ENCODE measurements at regions not wholly inside any gene's neighbourhood (a gene's known extent, or its start where the extent isn't known, plus 50 kb on each side); places are given as distances from the start of the nearest gene placed in this dataset.
"Not testable (repeated sequence)": the region's sequence is repeated elsewhere in the genome, so short reads cannot be mapped to it uniquely, and the experiment has no call there.

DNA sequence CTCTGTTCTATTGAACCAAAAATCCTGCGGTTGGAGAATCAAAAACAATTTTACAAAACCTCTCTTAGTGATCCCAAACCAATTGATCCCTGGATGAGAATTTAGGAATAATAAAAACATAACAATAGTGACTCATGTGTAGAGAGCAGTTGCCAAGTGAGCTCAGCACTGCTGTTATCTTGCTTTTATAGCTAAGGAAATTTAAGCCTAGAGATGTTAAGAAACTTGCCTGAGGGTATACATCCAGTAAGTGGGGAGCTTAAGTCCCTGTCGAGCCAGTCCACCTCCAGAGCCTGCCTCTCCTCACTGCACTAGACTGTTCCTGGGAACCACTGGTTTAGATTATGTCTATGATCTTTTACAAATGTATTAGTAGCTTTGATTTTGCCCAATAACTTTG lies 358.4 kb upstream of the LMCD1 start:
- no peak for DNase-seq (ENCODE audit: low read depth)

DNA sequence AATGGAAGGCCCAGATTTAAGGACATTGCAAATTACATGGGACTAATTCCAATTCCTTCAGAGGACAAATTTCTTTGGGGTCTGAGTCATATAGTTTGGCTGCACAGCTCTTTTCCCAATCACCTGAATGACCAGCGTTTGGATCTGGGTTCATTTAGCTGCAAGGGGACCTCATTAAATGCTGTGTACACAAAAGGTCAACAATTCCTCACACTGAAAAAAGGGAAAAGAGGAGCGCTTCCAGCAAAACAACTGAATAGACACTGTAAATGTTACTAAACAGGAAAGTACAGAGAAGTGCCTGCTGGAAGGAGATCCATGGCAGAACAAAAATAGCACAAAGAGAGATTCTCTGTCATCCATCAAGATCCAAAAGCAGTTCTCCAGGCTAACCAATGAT lies 356.0 kb upstream of the LMCD1 start:
- DNase-seq (ENCODE audit: low read depth), result no peak

DNA sequence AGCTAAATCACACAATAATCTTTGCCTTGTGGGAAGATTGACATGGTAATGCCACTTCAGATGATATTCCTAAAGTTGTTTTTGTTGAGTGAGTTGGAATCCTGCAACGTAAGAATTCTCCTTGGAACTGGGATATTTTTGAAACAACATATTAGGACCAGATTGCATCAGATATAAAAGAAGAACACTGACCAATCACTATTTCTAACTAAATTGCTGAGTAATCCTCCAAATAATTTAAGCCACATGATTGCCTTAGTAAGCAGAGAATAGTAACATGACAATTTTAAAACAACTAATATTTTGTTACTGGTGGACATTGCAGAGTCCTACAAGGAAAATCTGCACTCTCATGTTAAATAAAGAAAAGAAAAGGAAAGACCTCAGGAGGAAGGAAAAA lies 353.9 kb upstream of the LMCD1 start:
- no peak for DNase-seq (ENCODE audit: low read depth)

DNA sequence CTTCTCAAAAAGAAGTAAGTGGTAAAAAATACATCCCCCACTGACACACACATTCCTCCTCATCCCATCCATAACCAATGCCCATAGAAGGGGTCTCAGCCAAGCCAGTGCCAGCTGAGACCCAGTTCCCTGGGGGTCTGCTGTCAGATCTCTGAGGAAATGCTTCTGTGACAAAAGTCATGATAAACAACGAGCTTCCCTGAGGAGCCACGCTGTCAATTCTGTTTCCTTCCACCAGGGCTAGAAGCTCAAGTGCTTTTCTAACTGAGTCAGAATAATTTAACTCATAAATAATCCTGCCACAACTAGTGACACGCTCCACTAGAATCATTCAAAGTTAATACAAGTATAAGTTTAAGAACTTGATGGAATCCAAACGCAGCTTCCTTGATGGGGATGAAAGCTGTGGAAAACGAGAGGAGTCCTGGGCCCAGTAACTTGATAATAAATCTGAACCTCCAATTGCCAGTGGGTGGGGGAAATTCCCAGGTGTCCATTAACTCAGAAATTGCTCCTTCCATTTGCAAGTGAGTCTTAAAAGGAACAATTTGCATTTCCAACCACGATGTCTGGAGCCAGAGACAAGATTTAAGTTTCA lies 348.7 kb upstream of the LMCD1 start:
- DNase-seq (ENCODE audit: low read depth), result no peak

DNA sequence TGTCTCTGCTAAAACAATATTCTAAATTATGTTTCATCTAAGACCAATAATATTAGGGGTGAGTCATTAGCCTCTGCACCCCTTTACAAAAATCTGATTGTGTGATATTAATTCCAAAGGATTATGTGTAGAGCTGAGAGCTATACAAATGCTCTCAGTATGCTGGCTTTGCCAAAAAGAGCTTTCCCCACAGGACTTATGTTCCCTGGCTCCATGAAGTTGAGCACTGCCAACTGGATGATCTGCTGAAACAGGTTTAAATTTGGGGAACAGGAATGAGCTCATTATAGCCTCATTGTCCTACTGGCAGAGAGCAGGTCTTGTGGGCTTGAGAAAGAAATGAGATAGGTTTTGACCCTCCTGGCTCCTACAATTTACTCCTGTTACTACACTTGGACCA lies 347.8 kb upstream of the LMCD1 start:
- no peak for DNase-seq (ENCODE audit: low read depth)

DNA sequence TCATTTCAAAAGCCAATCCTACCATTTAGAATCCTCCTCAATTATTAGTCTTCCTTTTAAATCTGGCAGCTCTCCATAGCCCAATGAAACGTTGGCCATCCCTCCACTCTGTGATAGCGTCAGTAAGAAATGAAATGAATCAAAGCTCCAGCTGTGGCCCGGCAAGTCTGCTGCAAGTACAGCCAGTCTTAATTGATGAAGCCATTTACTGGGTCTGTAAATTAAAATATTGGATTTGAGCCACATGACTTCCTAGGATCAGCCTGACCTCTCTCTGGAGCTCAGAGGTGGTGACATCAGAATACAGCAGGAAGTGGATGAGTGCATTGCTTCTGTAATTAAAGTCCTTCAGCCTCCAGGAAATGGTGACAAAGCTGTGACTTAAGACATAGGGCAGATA lies 347.0 kb upstream of the LMCD1 start:
- no peak for DNase-seq (ENCODE audit: low read depth)

DNA sequence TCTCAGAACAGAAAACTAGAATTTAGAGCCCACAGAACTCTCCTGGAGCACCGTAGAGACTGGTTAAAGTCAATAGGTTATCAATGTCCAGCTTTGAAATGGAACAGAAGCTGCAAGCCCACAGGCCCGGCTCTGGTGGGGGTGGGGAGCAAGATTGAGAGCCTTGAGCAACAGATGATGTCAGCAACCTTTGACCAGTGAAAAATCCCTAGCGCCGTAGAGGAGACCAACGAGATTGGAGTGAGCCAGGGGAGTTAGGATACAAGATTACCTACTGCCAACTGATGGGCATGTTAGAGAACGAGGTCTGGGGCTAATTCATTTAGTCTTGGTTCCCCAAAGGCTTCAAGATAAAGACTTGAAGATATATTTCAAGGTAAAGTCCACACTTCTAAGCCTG lies 345.5 kb upstream of the LMCD1 start:
- DNase-seq (ENCODE audit: low read depth), result no peak

DNA sequence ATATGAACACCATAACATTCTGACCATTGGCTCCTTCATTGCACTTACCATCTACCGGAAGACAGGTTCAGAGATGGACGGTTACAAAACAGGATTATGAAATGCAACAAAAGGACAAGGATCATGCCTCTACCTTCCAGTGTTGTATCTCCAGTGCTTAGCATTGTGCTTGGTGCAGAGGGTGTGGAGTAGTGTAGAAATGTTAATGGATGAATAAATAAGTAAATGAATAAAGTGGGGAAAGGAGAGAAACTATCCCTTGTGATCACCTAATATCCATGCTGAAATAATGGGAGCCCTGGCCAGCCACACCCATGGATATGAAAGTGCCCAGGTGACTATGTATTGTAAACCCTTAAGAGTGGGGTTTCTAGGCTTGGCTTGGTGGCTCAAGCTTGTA lies 344.8 kb upstream of the LMCD1 start:
- no peak for DNase-seq (ENCODE audit: low read depth)

DNA sequence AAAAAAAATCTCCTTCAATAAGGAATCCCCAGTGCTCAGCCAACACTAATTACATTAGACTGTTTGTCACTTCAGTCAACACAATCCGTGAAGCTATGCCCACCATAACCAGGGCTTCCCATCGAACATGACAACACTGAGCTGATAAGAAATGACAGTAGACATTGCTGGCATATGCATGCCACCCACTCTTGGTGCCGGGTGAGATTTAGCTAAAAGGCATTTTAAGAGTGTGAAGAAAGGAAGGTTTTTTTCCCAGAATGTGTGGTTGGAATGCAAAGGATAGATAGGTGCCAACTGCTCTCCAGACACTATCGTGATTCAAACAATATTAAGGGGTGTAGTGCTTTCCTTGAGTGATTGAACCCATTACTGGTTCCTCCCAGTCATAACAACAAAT lies 344.0 kb upstream of the LMCD1 start:
- DNase-seq (ENCODE audit: low read depth), result no peak

DNA sequence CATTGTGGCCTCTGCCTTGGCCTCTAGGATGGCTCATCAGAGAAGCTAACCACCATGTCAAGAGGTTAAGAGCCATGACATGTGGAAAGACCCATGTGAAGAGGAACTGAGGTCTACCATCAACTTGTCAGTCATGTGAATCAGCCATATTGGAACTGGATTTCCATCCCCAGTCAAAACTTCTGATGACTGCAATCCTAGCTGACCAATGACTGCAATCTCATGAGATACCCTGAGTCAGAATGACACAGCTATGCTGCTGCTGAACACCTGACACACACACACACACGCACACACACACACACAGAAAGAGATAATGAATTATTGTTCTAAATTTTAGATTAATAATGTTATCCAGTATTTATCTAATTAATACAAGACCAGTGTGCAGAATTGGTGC lies 337.5 kb upstream of the LMCD1 start:
- no peak for DNase-seq (ENCODE audit: low read depth)

DNA sequence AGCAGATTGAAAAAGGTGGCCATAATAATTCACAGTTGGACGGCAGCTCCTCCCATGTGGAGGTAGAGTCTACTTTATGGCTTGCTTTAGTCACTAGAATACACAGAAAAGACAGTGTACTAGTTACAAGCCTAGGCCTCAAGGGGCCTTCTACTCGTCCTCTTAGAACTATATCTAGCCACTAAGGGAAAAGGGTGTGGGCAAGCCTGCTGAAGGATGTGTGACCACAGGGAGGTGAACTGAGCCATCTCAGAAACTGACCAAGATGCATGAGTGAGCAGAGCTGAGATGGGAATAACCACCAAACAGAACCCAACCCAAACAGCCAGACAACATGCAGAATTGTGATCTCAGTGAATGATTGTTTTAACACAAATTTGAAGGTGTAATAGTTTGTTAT lies 335.6 kb upstream of the LMCD1 start:
- no peak for DNase-seq (ENCODE audit: low read depth)

DNA sequence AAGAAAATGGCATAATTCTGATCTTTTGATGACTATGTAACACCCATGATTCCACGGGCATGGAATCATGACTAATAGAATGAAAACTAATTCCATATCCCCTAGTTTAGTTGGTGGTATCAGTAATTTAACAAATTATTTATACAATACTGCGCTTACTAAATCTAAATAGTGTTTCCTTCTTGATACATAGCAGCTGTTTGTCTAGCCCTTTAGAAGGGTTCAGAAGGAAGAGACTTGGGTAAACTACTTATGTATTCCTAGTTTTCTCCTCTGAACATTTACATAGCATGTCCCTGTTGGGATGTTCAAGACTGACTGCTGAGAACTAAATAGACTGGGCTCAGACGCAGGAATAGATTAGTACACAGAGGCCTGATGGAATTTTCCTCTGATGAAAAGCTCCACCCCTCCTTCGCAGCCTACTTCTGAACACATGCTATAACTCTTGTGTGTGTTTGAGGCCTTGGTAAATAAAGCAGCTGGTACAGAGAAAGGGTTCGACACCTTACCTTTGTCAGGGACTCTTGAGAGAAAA lies 330.6 kb upstream of the LMCD1 start:
- no peak for DNase-seq (ENCODE audit: low read depth)

DNA sequence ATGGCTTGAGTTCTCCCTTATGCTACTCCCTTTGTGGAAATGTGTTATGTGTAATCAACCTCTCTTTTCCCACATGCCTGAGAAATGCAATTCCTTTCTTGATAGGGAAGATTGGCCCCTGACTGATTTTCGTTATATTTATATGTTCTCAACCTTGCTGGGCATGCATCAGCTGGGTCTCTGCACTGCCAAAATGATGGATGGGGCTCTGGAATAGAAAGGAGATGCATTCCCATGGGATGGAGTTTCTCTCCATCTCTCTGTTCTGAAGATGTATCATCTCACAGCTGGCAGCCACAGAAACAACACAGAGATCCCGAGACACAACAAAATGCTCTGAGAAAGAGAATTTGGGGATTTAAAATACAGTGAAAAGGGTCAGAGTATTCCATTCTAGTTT lies 327.7 kb upstream of the LMCD1 start:
- no peak for DNase-seq (ENCODE audit: low read depth)

DNA sequence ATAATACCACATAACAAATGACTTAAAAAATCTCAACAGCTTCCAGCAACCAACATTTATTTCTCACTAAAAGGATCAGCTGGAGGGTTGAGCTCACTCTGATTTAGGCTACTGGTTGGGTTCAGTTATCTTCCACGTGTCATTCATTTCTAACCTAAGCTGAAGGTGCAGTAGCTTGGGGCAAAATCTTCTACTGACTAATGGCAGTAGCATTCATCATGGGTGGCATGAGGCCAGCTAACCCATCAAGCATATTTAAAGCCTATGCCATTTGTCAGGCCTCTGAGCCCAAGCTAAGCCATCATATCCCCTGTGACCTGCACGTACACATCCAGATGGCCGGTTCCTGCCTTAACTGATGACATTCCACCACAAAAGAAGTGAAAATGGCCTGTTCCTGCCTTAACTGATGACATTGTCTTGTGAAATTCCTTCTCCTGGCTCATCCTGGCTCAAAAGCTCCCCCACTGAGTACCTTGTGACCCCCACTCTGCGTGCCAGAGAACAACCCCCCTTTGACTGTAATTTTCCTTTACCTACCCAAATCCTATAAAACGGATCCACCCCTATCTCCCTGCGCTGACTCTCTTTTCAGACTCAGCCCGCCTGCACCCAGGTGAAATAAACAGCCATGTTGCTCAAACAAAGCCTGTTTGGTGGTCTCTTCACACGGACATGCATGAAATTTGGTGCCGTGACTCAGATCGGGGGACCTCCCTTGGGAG lies 324.7 kb upstream of the LMCD1 start:
- DNase-seq (ENCODE audit: low read depth), result not testable (repeated sequence)

DNA sequence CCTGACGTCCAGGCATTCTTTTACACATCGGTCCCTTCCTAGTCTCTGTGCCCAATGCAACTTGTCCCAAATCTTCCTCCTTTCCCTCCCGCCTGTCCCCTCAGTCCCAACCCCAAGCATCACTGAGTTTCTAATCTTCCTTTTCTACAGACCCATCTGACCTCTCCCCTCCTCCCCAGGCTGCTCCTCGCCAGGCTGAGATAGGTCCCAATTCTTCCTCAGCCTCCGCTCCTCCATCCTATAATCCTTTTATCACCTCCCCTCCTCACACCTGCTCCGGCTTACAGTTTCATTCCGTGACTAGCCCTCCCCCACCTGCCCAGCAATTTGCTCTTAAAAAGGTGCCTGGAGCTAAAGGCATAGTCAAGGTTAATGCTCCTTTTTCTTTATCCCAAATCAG lies 323.1 kb upstream of the LMCD1 start:
- not testable (repeated sequence) for DNase-seq (ENCODE audit: low read depth)

DNA sequence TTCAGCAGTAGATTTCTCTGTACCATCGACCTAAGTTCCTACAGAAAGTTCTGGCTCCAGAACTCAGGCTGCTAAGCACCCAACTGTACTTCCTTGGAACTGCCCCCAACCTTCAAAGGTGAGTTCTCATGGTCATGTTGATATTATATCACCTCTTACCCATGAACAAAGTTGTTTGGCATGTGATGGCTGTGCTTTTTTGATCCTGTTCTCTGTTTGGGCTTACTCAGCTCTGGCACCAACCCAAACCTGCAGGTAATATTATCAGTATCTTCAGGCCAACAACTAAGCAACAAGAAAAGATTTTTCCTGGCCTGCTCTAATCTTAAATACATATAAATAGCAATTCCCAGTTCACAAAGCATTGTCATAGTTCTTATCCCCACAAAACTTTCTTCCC lies 318.7 kb upstream of the LMCD1 start:
- no peak for DNase-seq (ENCODE audit: low read depth)

DNA sequence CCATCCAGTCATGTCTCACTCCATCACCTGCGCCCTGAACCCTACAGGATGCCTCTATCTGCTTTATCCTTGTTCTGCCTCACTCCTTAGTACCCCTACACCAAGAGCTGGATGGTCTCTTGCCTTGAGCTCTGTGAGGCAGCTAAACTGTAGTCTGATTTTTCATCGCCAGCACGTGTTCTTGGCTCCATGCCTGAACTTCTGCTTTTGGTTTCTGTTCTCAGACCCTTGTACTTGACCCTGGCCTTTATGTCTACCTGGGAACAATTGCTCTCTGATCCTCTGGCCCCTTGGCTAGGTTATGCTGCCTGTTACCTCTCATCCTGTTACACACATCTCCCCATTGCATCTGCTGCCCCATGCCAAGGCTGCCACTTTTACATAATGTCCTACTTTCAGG lies 318.0 kb upstream of the LMCD1 start:
- DNase-seq (ENCODE audit: low read depth), result no peak

DNA sequence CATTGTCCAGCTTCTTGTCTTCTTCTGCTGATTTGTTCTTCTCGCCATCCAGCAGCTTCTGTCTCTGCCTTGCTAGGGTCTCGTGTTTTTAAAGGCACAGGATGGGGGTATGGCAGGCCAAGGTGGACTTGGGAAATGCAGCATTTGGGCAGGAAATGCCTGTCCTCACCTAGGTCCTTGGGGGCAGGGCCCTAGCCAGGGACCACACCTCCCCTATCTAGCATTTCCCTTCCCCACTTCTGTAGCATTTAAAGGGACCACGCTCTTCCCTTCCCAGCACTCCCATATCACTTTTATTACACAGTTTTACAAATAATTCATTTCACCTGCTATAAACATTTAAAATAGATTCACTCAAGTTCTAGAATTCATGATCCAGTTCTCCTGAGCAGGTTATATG lies 315.4 kb upstream of the LMCD1 start:
- no peak for DNase-seq (ENCODE audit: low read depth)

DNA sequence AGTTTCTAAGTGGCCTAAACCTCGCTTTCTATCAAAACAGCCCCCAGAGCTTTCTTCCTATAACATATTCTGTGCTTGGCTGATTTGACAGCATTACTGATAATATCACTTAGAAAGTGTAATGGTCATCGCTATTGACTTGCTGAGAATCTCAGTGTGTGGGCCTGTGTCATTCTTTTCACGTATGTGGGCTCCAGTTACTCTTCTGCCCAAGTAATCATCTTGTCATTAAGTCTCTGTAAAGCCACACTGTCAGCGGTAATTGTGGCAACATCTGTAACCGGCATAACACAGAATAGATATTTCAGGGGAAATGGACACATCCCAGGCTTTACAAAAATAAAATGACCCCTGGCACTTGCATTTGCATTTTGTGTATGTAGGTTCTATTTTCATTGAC lies 313.6 kb upstream of the LMCD1 start:
- no peak for DNase-seq (ENCODE audit: low read depth)

DNA sequence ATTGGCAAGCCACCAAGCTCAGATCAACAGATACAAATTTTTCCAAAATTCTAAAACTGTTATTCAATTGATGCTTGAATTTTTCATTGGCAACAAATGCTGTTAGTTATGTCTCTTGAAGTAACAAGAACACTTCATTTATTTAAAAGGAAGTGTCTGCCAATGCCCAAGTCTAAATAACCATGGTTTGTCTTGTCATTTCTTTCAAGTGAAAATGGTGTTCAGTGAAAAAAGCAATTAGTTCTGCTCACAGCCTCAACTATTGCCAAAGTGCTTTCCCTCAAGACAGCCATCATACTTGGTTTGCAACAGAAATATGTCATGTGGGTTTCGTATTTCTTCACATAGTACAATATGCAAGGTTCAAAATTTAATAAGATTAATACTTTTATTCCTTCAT lies 312.6 kb upstream of the LMCD1 start:
- DNase-seq (ENCODE audit: low read depth), result no peak

DNA sequence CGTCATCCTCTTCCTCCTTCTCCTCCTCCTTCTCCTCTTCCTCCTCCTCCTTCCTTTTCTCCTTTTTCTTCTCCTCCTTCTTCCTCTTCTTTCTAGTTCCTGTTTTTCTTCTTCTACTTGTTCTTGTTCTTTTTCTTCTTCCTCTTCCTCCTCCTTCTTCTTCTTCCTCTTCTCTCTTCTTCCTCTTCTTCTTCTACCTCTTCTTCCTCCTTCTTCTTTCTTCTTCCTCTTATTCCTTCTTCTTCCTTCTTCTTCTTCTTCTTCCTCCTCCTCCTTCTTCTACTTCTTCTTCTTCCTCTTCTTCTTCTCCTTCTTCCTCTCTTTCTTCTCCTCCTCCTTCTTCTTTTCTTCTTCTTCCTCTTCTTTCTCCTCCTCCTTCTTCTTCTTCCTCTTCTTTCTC lies 310.2 kb upstream of the LMCD1 start:
- no peak for DNase-seq (ENCODE audit: low read depth)

DNA sequence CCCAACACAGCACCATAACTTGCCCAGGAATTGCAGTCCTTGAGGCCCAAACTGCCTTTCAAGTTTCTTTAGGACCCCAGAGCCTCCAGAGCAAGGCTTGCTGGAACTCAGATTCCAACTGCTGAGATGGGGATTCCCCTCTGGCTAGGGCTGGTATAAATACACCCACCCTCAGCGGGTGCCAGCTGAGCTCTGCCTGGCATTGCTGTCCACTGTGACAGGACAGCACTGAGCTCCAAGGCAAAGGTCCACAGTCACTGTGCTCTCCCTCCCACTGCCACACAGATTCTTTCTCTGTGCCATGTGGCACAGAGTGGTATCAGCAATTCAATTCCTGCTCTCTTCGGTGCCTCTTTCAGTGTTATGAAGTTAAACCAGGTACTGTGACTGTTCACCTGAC lies 304.2 kb upstream of the LMCD1 start:
- no peak for DNase-seq (ENCODE audit: low read depth)

DNA sequence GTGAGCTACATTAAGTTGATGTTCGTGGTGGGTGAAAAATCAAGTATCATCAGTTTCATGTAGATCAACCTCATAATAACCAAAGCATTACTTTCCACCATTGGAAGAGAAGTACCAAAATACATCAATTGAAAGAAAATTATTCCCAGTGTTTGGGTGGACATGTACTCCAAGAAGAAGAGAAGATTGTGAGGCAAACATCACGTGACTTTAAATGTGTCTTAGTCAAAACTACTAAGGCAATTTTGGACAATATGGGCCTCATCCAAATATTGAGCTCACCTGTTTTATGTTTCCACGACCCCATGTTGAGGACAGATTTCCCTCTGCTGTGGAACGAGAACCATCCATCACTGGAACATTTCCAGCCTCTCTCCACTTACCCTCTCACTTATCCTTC lies 303.0 kb upstream of the LMCD1 start:
- DNase-seq (ENCODE audit: low read depth), result no peak

DNA sequence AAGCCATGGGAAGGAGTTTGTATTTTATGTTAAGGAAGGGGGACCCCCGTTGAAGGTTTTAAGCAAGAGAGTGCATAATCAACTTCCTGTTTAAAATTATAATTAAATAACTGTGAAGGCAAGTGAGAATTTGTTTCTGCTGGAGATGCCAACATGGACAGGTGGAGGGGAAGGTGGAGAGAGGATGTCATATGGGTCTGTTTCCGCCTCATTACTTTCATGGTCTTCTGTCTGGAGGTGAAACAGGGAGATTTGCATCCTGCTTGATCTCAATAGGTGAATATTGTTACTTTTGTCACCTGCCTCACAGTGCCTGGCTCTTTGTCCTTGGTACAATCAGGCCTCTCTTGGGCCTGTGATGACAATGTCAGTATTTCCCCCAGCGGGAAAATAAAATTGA lies 300.6 kb upstream of the LMCD1 start:
- no peak for DNase-seq (ENCODE audit: low read depth)

All from T follicular helper cell (primary cell).